BJ (cell line): ENCODE measurements at regions not wholly inside any gene's neighbourhood (a gene's known extent, or its start where the extent isn't known, plus 50 kb on each side); places are given as distances from the start of the nearest gene placed in this dataset.

Experiments
- CTCF ChIA-PET: fragments of 350-600 bp; formaldehyde crosslinking; extraction: SDS; loops from one replicate; lab custom pipeline; 2021; ENCODE audit warnings: antibody characterized with exemption, inconsistent platforms; lab: Yijun Ruan, JAX
- POLR2A ChIA-PET: fragments of 300-600 bp; sonication (Branson Sonifier 250); formaldehyde crosslinking; extraction: SDS; loops from one replicate; lab custom pipeline; 2021; ENCODE audit warnings: antibody characterized with exemption; lab: Charles Lee
- DNase-seq: peaks from one replicate; pipeline ENCODE4 v3.0.0-alpha.2; 2011; ENCODE audit warnings: low read depth
- H3K27me3 ChIP-seq: 2 replicates; pipeline ENCODE4 v1.6.0; 2011; ENCODE audit warnings: low read length; ENCODE audit not compliant: control insufficient read depth, insufficient read depth
- H3K36me3 ChIP-seq: 2 replicates; pipeline ENCODE4 v1.5.1; 2011; ENCODE audit warnings: low read length; ENCODE audit not compliant: control insufficient read depth, insufficient read depth
- H3K4me3 ChIP-seq: 2 replicates; pipeline ENCODE4 v1.5.1; 2011; ENCODE audit warnings: low read depth, mild to moderate bottlenecking, control low read depth, low read length
- TF ChIP-seq, protein P1 (sequence below): IDR thresholded peaks from 2 replicates; pipeline ENCODE4 v1.5.1; 2011; ENCODE audit warnings: low read depth, mild to moderate bottlenecking, control low read depth, inconsistent platforms, low read length, moderate library complexity; ENCODE audit not compliant: insufficient read depth

GRCh38 chr6:54050750-54051149 lies 60.5 kb upstream of the MLIP start:
- no peak for DNase-seq
- POLR2A ChIA-PET: no interaction called here

GRCh38 chr6:54053881-54054391 lies 57.3 kb upstream of the MLIP start:
- TF ChIP-seq, protein P1, sequence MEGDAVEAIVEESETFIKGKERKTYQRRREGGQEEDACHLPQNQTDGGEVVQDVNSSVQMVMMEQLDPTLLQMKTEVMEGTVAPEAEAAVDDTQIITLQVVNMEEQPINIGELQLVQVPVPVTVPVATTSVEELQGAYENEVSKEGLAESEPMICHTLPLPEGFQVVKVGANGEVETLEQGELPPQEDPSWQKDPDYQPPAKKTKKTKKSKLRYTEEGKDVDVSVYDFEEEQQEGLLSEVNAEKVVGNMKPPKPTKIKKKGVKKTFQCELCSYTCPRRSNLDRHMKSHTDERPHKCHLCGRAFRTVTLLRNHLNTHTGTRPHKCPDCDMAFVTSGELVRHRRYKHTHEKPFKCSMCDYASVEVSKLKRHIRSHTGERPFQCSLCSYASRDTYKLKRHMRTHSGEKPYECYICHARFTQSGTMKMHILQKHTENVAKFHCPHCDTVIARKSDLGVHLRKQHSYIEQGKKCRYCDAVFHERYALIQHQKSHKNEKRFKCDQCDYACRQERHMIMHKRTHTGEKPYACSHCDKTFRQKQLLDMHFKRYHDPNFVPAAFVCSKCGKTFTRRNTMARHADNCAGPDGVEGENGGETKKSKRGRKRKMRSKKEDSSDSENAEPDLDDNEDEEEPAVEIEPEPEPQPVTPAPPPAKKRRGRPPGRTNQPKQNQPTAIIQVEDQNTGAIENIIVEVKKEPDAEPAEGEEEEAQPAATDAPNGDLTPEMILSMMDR: no peak
- no peaks in the 10 kb centered on the region for H3K36me3 ChIP-seq
- peak; percentile 74 for DNase-seq
- H3K27me3 ChIP-seq: no peaks in the 10 kb centered on the region
- peak overlapping the region; percentile 20 for H3K4me3 ChIP-seq
- POLR2A ChIA-PET: no interaction called here
- CTCF ChIA-PET: interaction anchor here (0.6 to 1.5 kb wide), 3 partner anchors 11 to 1742 kb away, joined by 4 to 5 read pairs (median 4); no protein-coding TSS in a partner anchor

More at GRCh38 chr6:54050750-54051149, 60.5 kb upstream of the MLIP start:
- Histone ChIP-seq H3K4me3 (no peak overlapping the region), H3K27me3 (no peaks in the 10 kb centered on the region), H3K36me3 (no peaks in the 10 kb centered on the region)
- TF ChIP-seq, protein P1: no peak
- CTCF ChIA-PET: no interaction called here

DNA sequence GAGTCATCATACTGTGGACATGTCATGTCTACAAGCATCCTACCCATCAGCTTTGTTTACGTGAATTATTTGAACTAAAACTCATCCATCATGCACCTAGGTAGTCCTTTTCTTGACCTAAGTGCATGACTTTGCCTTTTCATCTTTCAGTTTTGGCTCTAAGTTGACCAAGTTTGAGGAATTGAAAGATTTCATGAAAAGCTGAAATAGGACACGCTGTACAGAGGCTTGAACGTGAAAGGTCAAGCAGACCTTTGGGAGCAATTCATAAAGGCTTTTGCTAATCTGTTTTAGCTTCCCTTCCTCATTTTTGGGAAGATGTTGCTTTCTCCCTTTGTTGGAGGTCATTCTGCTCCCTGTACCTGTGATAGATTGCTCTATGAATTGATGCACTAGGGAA lies 55.1 kb upstream of the MLIP start:
- ChIA-PET POLR2A (no interaction called here), CTCF (interaction anchor here (1.4 kb wide), 1 partner anchor 15 kb away, joined by 4 read pairs; no protein-coding TSS in a partner anchor)
- TF ChIP-seq, protein P1: no peak
- DNase-seq: no peak
- Histone ChIP-seq H3K4me3 (no peak overlapping the region), H3K36me3 (no peaks in the 10 kb centered on the region), H3K27me3 (no peaks in the 10 kb centered on the region)

GRCh38 chr6:54057058-54057457 lies 54.2 kb upstream of the MLIP start:
- TF ChIP-seq, protein P1: no peak
- DNase-seq: no peak
- CTCF ChIA-PET: interaction anchor here (1.4 kb wide), 1 partner anchor 15 kb away, joined by 4 read pairs; no protein-coding TSS in a partner anchor
- Histone ChIP-seq H3K4me3 (no peak overlapping the region), H3K36me3 (no peaks in the 10 kb centered on the region), H3K27me3 (no peaks in the 10 kb centered on the region)
- POLR2A ChIA-PET: no interaction called here

GRCh38 chr6:54058236-54058635 lies 53.0 kb upstream of the MLIP start:
- Histone ChIP-seq H3K27me3 (no peaks in the 10 kb centered on the region), H3K36me3 (no peaks in the 10 kb centered on the region), H3K4me3 (no peak overlapping the region)
- ChIA-PET POLR2A (no interaction called here), CTCF (no interaction called here)
- TF ChIP-seq, protein P1: no peak
- DNase-seq: no peak
